GM23248 (cell line): ENCODE measurements at regions not wholly inside any gene's neighbourhood (a gene's known extent, or its start where the extent isn't known, plus 50 kb on each side); places are given as distances from the start of the nearest gene placed in this dataset.

Experiments
- EZH2 ChIP-seq: fragments of 200-600 bp; sonication (generic); IDR thresholded peaks from 2 replicates; pipeline ENCODE4 v1.6.1; 2018; ENCODE audit warnings: antibody characterized with exemption, mild to moderate bottlenecking; ENCODE audit not compliant: insufficient read depth, poor library complexity, severe bottlenecking
- EZH2phosphoT487 ChIP-seq: fragments of 200-600 bp; sonication (generic); IDR thresholded peaks from 2 replicates; pipeline ENCODE4 v1.6.1; 2018; ENCODE audit warnings: antibody characterized with exemption, moderate library complexity, mild to moderate bottlenecking, low read depth; ENCODE audit not compliant: insufficient read depth

- TF ChIP-seq EZH2phosphoT487: no peak
- TF ChIP-seq EZH2: no peak
Measured at GRCh38 chr3:162684260-162684659, 1187.7 kb downstream of the OTOL1 start.
